Cardiac muscle cell (in vitro differentiated cells and primary cell): ENCODE measurements at regions not wholly inside any gene's neighbourhood (a gene's known extent, or its start where the extent isn't known, plus 50 kb on each side); places are given as distances from the start of the nearest gene placed in this dataset.
A peak's percentile ranks its signal among the peaks of the same experiment; 100 is the strongest.

ENCODE experiments used
- DNase-seq, 2 donors: peaks; one replicate each; pipeline versions ENCODE4 v3.0.0 to v3.0.0-alpha.2; 2010 to 2017; ENCODE audit warnings: low read depth in 1 of 2, low spot score in 1 of 2
- H3K27ac ChIP-seq: fragments of 200-600 bp; sonication (generic); 2 replicates; pipeline ENCODE4 v1.5.1; 2016
- H3K27me3 ChIP-seq: fragments of 200-600 bp; sonication (generic); 2 replicates; pipeline ENCODE4 v1.6.0; 2016; ENCODE audit warnings: control low read depth
- H3K36me3 ChIP-seq: fragments of 200-600 bp; sonication (generic); 2 replicates; pipeline ENCODE4 v1.5.1; 2016; ENCODE audit warnings: control low read depth
- H3K4me1 ChIP-seq: fragments of 200-600 bp; sonication (generic); 2 replicates; pipeline ENCODE4 v1.8.1; 2017; ENCODE audit warnings: low read depth, mild to moderate bottlenecking, mixed run types
- H3K4me3 ChIP-seq: fragments of 200-600 bp; sonication (generic); 2 replicates; pipeline ENCODE4 v1.5.1; 2016; ENCODE audit warnings: mild to moderate bottlenecking
- H3K9me3 ChIP-seq: fragments of 200-600 bp; sonication (generic); 2 replicates; pipeline ENCODE4 v1.5.1; 2017; ENCODE audit warnings: low read depth, mild to moderate bottlenecking, control low read depth
- CTCF ChIP-seq: IDR thresholded peaks from 2 replicates; pipeline ENCODE4 v1.5.1; 2012; ENCODE audit warnings: low read depth, mild to moderate bottlenecking, low read length

- no peak overlapping the region for H3K4me3 ChIP-seq
- no peaks in the 10 kb centered on the region for H3K36me3 ChIP-seq
- no peaks in the 10 kb centered on the region for H3K27me3 ChIP-seq
- no peak for TF ChIP-seq CTCF
- H3K27ac ChIP-seq: no peak overlapping the region
- H3K9me3 ChIP-seq: no peaks in the 10 kb centered on the region
- H3K4me1 ChIP-seq: no peaks in the 10 kb centered on the region
- DNase-seq: peak in 1 of 2 donors; percentile 32
Observed at GRCh38 chr5:159412284-159413046, 82.2 kb upstream of the IL12B start.

DNA sequence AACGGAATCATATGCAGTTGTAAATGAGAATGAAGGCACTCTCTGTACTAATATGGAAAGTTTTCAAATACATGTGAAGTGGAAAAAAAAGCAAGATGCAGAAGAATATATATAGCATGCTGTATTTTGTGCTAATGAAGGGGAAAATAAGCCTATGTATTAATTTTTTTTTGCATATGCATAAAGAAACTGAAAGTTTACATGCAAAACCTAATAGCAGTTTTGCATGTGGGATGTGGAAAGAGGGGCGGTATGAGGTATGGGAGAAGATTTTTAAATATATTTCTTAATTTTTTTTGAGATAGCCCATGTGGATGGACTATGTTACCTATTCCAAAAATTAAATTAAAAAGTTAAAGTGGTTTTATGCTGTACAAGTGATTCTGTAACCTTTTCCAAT is 83.7 kb upstream of the IL12B start:
- Histone ChIP-seq H3K27ac (no peak overlapping the region), H3K9me3 (no peaks in the 10 kb centered on the region), H3K4me1 (no peaks in the 10 kb centered on the region)

GRCh38 chr5:159415301-159415937 is 85.1 kb upstream of the IL12B start:
- DNase-seq: peak in 1 of 2 donors; percentile 46
- no peak overlapping the region for H3K27ac ChIP-seq

More for the DNA sequence above, 83.7 kb upstream of the IL12B start:
- Histone ChIP-seq H3K4me3 (no peak overlapping the region), H3K36me3 (no peaks in the 10 kb centered on the region), H3K27me3 (no peaks in the 10 kb centered on the region)
- DNase-seq: no peak
- no peak for TF ChIP-seq CTCF

DNA sequence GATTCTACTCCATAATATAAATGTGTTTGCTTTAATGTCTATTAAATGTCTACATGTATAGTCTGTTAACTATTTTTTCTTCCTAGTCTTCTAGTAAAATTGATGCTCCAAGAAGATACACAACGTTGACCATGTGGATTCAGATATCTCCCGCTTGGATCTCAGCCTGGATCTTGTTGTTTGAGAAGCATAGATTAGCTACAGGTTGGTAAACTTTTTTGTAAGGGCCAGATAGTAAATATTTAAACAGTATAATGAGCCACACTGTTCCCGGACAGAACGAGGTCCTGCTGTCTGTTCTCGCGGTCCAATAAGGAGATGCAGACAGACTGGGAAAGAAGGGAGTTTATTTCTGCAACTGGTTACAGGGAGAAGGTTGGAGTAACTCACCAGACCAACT is 86.2 kb upstream of the IL12B start:
- DNase-seq: no peak
- Histone ChIP-seq H3K9me3 (no peaks in the 10 kb centered on the region), H3K36me3 (no peaks in the 10 kb centered on the region), H3K4me3 (no peak overlapping the region), H3K27me3 (no peaks in the 10 kb centered on the region), H3K27ac (no peak overlapping the region), H3K4me1 (no peaks in the 10 kb centered on the region)
- no peak for TF ChIP-seq CTCF

More at GRCh38 chr5:159415301-159415937, 85.1 kb upstream of the IL12B start:
- no peak for TF ChIP-seq CTCF
- no peaks in the 10 kb centered on the region for H3K4me1 ChIP-seq
- no peak overlapping the region for H3K4me3 ChIP-seq
- H3K36me3 ChIP-seq: no peaks in the 10 kb centered on the region
- no peaks in the 10 kb centered on the region for H3K9me3 ChIP-seq
- H3K27me3 ChIP-seq: no peaks in the 10 kb centered on the region

- no peak for DNase-seq
- Histone ChIP-seq H3K4me3 (no peak overlapping the region), H3K27ac (no peak overlapping the region), H3K9me3 (no peaks in the 10 kb centered on the region), H3K27me3 (no peaks in the 10 kb centered on the region), H3K4me1 (no peaks in the 10 kb centered on the region), H3K36me3 (no peaks in the 10 kb centered on the region)
- TF ChIP-seq CTCF: no peak
Observed at GRCh38 chr5:159417170-159417569, 86.9 kb upstream of the IL12B start.
